Fibroblast of peridontal ligament (primary cell): ENCODE measurements at regions not wholly inside any gene's neighbourhood (a gene's known extent, or its start where the extent isn't known, plus 50 kb on each side); places are given as distances from the start of the nearest gene placed in this dataset.
A peak's percentile ranks its signal among the peaks of the same experiment; 100 is the strongest.

Experiments
- DNase-seq: peaks from one replicate; pipeline ENCODE4 v3.0.0-alpha.2; 2010; ENCODE audit errors: extremely low read depth

DNA sequence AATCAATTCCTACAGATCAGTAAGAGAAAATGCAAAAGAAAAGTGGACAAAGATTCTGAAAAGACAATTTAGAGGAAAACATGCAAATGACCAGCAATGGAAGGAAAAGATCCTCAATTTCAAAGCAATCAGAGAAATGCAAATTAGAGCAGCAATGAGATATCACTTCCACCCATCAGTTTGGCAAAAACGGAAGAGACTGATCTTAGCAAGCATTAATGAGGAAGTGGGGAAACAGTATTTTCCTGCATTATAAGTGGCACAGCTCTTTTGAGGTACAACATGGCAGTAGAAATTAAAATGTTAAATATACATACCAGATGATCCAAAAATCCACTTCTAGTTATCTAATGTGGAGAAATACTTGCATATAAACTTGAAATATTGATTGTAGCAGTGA, 69.1 kb upstream of the SLC7A1 start:
- no peak for DNase-seq

GRCh38 chr13:29654843-29655547, 59.5 kb upstream of the SLC7A1 start:
- DNase-seq: peak; percentile 88

DNA sequence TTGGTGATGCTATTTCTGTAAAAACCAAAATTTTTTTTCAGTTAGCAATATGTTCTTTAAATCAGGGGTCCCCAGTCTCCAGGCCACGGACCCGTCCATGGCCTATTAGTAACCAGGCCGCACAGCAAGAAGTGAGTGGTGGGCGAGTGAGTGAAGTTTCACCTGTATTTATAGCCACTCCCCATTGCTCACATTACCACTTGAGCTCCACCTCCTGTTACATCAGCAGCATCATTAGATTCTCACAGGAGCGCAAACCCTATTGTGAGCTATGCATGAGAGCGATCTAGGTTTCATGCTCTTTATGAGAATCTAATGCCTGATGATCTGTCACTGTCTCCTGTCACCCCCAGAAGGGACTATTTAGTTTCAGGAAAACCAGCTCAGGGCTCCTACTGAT, 58.9 kb upstream of the SLC7A1 start:
- no peak for DNase-seq

DNA sequence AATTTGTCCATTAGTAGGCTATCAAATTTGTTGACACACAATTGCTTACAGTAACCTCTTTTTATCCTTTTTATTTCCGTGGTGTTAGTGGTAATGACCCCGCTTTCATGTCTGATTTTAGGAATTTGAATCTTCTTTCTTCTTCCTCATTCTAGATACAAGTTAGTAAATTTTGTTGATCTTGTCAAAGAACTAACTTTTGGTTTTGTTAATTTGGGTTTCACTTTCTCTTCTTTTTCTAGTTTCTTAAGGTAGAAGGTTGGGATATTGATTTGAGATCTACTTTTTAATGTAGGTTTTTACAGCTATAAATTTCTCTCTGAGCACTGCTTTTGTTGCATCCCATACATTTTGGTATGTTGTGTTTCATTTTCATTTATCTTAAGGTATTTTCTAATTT, 53.3 kb upstream of the SLC7A1 start:
- DNase-seq: no peak
